ENCODE measurements at regions not wholly inside any gene's neighbourhood (a gene's known extent, or its start where the extent isn't known, plus 50 kb on each side); places are given as distances from the start of the nearest gene placed in this dataset.
"Not testable (repeated sequence)": the region's sequence is repeated elsewhere in the genome, so short reads cannot be mapped to it uniquely, and the experiment has no call there.

- Histone ChIP-seq H2AFZ (ENCODE audit: low read depth) (no peak overlapping the region), H3K9me2 (no peaks in the 10 kb centered on the region), H3K9me3 (no peaks in the 10 kb centered on the region), H4K20me1 (ENCODE audit: insufficient read depth) (no peaks in the 10 kb centered on the region), H3K36me3 (replicated peaks in 1 of 2; ENCODE audit: control insufficient read depth in 1 of 2, insufficient read depth in 2 of 2, low read length in 1 of 2) (no peaks in the 10 kb centered on the region), H3K4me2 (no peak overlapping the region), H3K4me3 (ENCODE audit: low read depth in 2 of 2, low read length in 1 of 2) (no peak overlapping the region), H3K27ac (ENCODE audit: low read depth in 2 of 2, low read length in 1 of 2) (no peak overlapping the region), H3K79me2 (ENCODE audit: insufficient read depth) (no peaks in the 10 kb centered on the region), H3K9ac (no peak overlapping the region), H3K27me3 (ENCODE audit: insufficient read depth) (no peaks in the 10 kb centered on the region), H3F3A (replicated peaks; ENCODE audit: insufficient read depth) (no peaks in the 10 kb centered on the region), H3K4me1 (ENCODE audit: control insufficient read depth in 1 of 2, insufficient read depth in 2 of 2, low read depth in 1 of 2, low read length in 1 of 2) (no peaks in the 10 kb centered on the region)
- no peak for DNase-seq
- WGBS (ENCODE audit: low lambda C conversion rate): 0% methylated on average over 3 of the region's 3 CpGs
- ChIA-PET CTCF (no interaction called here), POLR2A (no interaction called here)
- TF ChIP-seq TAF1 (IDR thresholded peaks at IDR 0.05; ENCODE audit: borderline replicate concordance, low read depth, low read length) (no peak), MAX (IDR thresholded peaks at IDR 0.05; ENCODE audit: low read depth) (no peak), EP300 (IDR thresholded peaks at IDR 0.05; ENCODE audit: borderline replicate concordance in 1 of 2, low read depth in 1 of 2, low read length in 1 of 2) (no peak), TEAD4 (IDR thresholded peaks at IDR 0.05; ENCODE audit: borderline replicate concordance, insufficient read depth) (no peak), EZH2phosphoT487 (IDR thresholded peaks at IDR 0.05; ENCODE audit: borderline replicate concordance, low read depth) (no peak), RCOR1 (IDR thresholded peaks at IDR 0.05; ENCODE audit: low read length) (no peak), GABPA (IDR thresholded peaks at IDR 0.05; ENCODE audit: low read depth) (no peak), NRF1 (IDR thresholded peaks at IDR 0.05; ENCODE audit: low read depth, low read length) (no peak)
These were observed 322.8 kb upstream of the EDA2R start for GRCh38 chrX:66961665-66962064.

GRCh38 chrX:66931713-66932112 lies 292.8 kb upstream of the EDA2R start:
- H3K9ac ChIP-seq: no peak overlapping the region
- TF ChIP-seq RCOR1 (IDR thresholded peaks at IDR 0.05; ENCODE audit: low read length) (no peak), TEAD4 (IDR thresholded peaks at IDR 0.05; ENCODE audit: borderline replicate concordance, insufficient read depth) (no peak), GATA2 (CRISPR knock-in tag; IDR thresholded peaks at IDR 0.05) (no peak), SMC3 (IDR thresholded peaks at IDR 0.05; ENCODE audit: low read depth, low read length) (no peak), RAD21 (IDR thresholded peaks at IDR 0.05; ENCODE audit: low read length) (no peak), SIN3A (IDR thresholded peaks at IDR 0.05; ENCODE audit: borderline replicate concordance, low read depth, low read length) (no peak), TAF1 (IDR thresholded peaks at IDR 0.05; ENCODE audit: borderline replicate concordance, low read depth, low read length) (no peak), EZH2phosphoT487 (IDR thresholded peaks at IDR 0.05; ENCODE audit: borderline replicate concordance, low read depth) (no peak), ELF1 (IDR thresholded peaks at IDR 0.05) (no peak), MAX (IDR thresholded peaks at IDR 0.05; ENCODE audit: low read depth) (no peak), RXRA (IDR thresholded peaks at IDR 0.05; ENCODE audit: borderline replicate concordance, low read depth) (no peak), FOXJ3 (CRISPR knock-in tag; IDR thresholded peaks at IDR 0.05) (no peak), MEF2A (IDR thresholded peaks at IDR 0.05; ENCODE audit: borderline replicate concordance, low read depth) (no peak), TCF12 (IDR thresholded peaks at IDR 0.05) (no peak)
- TF ChIP-seq, protein P1, sequence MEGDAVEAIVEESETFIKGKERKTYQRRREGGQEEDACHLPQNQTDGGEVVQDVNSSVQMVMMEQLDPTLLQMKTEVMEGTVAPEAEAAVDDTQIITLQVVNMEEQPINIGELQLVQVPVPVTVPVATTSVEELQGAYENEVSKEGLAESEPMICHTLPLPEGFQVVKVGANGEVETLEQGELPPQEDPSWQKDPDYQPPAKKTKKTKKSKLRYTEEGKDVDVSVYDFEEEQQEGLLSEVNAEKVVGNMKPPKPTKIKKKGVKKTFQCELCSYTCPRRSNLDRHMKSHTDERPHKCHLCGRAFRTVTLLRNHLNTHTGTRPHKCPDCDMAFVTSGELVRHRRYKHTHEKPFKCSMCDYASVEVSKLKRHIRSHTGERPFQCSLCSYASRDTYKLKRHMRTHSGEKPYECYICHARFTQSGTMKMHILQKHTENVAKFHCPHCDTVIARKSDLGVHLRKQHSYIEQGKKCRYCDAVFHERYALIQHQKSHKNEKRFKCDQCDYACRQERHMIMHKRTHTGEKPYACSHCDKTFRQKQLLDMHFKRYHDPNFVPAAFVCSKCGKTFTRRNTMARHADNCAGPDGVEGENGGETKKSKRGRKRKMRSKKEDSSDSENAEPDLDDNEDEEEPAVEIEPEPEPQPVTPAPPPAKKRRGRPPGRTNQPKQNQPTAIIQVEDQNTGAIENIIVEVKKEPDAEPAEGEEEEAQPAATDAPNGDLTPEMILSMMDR (IDR thresholded peaks at IDR 0.05): no peak
- TF ChIP-seq, protein P2, sequence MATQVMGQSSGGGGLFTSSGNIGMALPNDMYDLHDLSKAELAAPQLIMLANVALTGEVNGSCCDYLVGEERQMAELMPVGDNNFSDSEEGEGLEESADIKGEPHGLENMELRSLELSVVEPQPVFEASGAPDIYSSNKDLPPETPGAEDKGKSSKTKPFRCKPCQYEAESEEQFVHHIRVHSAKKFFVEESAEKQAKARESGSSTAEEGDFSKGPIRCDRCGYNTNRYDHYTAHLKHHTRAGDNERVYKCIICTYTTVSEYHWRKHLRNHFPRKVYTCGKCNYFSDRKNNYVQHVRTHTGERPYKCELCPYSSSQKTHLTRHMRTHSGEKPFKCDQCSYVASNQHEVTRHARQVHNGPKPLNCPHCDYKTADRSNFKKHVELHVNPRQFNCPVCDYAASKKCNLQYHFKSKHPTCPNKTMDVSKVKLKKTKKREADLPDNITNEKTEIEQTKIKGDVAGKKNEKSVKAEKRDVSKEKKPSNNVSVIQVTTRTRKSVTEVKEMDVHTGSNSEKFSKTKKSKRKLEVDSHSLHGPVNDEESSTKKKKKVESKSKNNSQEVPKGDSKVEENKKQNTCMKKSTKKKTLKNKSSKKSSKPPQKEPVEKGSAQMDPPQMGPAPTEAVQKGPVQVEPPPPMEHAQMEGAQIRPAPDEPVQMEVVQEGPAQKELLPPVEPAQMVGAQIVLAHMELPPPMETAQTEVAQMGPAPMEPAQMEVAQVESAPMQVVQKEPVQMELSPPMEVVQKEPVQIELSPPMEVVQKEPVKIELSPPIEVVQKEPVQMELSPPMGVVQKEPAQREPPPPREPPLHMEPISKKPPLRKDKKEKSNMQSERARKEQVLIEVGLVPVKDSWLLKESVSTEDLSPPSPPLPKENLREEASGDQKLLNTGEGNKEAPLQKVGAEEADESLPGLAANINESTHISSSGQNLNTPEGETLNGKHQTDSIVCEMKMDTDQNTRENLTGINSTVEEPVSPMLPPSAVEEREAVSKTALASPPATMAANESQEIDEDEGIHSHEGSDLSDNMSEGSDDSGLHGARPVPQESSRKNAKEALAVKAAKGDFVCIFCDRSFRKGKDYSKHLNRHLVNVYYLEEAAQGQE (IDR thresholded peaks at IDR 0.05; ENCODE audit: low read depth, low read length): no peak
- no peaks in the 10 kb centered on the region for H3K27me3 ChIP-seq (ENCODE audit: insufficient read depth)
- H2AFZ ChIP-seq (ENCODE audit: low read depth): no peak overlapping the region
- no peaks in the 10 kb centered on the region for H3K4me1 ChIP-seq (ENCODE audit: control insufficient read depth in 1 of 2, insufficient read depth in 2 of 2, low read depth in 1 of 2, low read length in 1 of 2)
- no peaks in the 10 kb centered on the region for H3K79me2 ChIP-seq (ENCODE audit: insufficient read depth)
- no peak overlapping the region for H3K4me3 ChIP-seq (ENCODE audit: low read depth in 2 of 2, low read length in 1 of 2)
- H3K36me3 ChIP-seq (replicated peaks in 1 of 2; ENCODE audit: control insufficient read depth in 1 of 2, insufficient read depth in 2 of 2, low read length in 1 of 2): no peaks in the 10 kb centered on the region
- POLR2A ChIA-PET: no interaction called here
- no peak overlapping the region for H3K4me2 ChIP-seq
- H3K27ac ChIP-seq (ENCODE audit: low read depth in 2 of 2, low read length in 1 of 2): no peak overlapping the region
- DNase-seq: no peak
- H3K9me2 ChIP-seq: no peaks in the 10 kb centered on the region
- H3K9me3 ChIP-seq: peaks cover 4% of the 10 kb centered on the region; the same call in 1 of the 2 replicates
- no peaks in the 10 kb centered on the region for H3F3A ChIP-seq (replicated peaks; ENCODE audit: insufficient read depth)
- 12% methylated on average over 1 of the region's 1 CpG for WGBS (ENCODE audit: low lambda C conversion rate)
- CTCF ChIA-PET: no interaction called here
- H4K20me1 ChIP-seq (ENCODE audit: insufficient read depth): no peaks in the 10 kb centered on the region

DNA sequence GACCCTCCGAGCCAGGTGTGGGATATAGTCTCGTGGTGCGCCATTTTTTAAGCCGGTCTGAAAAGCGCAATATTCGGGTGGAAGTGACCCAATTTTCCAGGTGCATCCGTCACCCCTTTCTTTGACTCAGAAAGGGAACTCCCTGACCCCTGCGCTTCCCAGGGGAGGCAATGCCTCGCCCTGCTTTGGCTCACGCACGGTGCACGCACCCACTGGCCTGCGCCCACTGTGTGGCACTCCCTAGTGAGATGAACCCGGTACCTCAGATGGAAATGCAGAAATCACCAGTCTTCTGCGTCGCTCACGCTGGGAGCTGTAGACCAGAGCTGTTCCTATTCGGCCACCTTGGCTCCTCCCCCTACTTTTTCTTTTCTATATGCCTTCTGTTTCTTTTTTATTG lies 291.6 kb upstream of the EDA2R start:
- H3K36me3 ChIP-seq (replicated peaks in 1 of 2; ENCODE audit: control insufficient read depth in 1 of 2, insufficient read depth in 2 of 2, low read length in 1 of 2): not testable (repeated sequence)

More for the DNA sequence above, 291.6 kb upstream of the EDA2R start:
- CTCF ChIA-PET; H3K4me2 ChIP-seq; DNase-seq; H3K4me1 ChIP-seq (ENCODE audit: control insufficient read depth in 1 of 2, insufficient read depth in 2 of 2, low read depth in 1 of 2, low read length in 1 of 2); H3K9ac ChIP-seq; H3F3A ChIP-seq (replicated peaks; ENCODE audit: insufficient read depth); H3K9me3 ChIP-seq; H3K27ac ChIP-seq (ENCODE audit: low read depth in 2 of 2, low read length in 1 of 2); POLR2A ChIA-PET; H2AFZ ChIP-seq (ENCODE audit: low read depth); H3K4me3 ChIP-seq (ENCODE audit: low read depth in 2 of 2, low read length in 1 of 2); H4K20me1 ChIP-seq (ENCODE audit: insufficient read depth); H3K27me3 ChIP-seq (ENCODE audit: insufficient read depth); H3K9me2 ChIP-seq; H3K79me2 ChIP-seq (ENCODE audit: insufficient read depth): not testable (repeated sequence)
- 14% methylated on average over 5 of the region's 18 CpGs for WGBS (ENCODE audit: low lambda C conversion rate)

Data from SK-N-SH (cell line).